Fibroblast of gingiva (primary cell): ENCODE measurements at regions not wholly inside any gene's neighbourhood (a gene's known extent, or its start where the extent isn't known, plus 50 kb on each side); places are given as distances from the start of the nearest gene placed in this dataset.
A peak's percentile ranks its signal among the peaks of the same experiment; 100 is the strongest.
"Not testable (repeated sequence)": the region's sequence is repeated elsewhere in the genome, so short reads cannot be mapped to it uniquely, and the experiment has no call there.

Source experiments
- DNase-seq: peaks from one replicate; pipeline ENCODE4 v3.0.0-alpha.2; 2011; ENCODE audit warnings: low read depth

GRCh38 chr11:60592601-60593000, 77.4 kb downstream of the MS4A13 start:
- no peak for DNase-seq

GRCh38 chr11:60594998-60595642, 79.9 kb downstream of the MS4A13 start:
- no peak for DNase-seq

GRCh38 chr11:60607483-60607882, 91.9 kb upstream of the MS4A8 start:
- no peak for DNase-seq

GRCh38 chr11:60609632-60610031, 89.8 kb upstream of the MS4A8 start:
- DNase-seq: no peak

- DNase-seq: no peak
Measured at GRCh38 chr11:60610702-60611101, 88.7 kb upstream of the MS4A8 start.

GRCh38 chr11:60615497-60615896, 83.9 kb upstream of the MS4A8 start:
- DNase-seq: no peak

- not testable (repeated sequence) for DNase-seq
Measured at GRCh38 chr11:60621940-60622339, 77.5 kb upstream of the MS4A8 start.

- not testable (repeated sequence) for DNase-seq
Measured at GRCh38 chr11:60622776-60623175, 76.6 kb upstream of the MS4A8 start.

GRCh38 chr11:60625262-60625661, 74.2 kb upstream of the MS4A8 start:
- DNase-seq: peak; percentile 32

GRCh38 chr11:60629399-60629798, 70.0 kb upstream of the MS4A8 start:
- no peak for DNase-seq

GRCh38 chr11:60631944-60632343, 67.5 kb upstream of the MS4A8 start:
- DNase-seq: no peak

- no peak for DNase-seq
Measured at GRCh38 chr11:60633645-60634044, 65.8 kb upstream of the MS4A8 start.

- no peak for DNase-seq
Measured at GRCh38 chr11:60634126-60634525, 65.3 kb upstream of the MS4A8 start.

GRCh38 chr11:60641940-60642339, 57.5 kb upstream of the MS4A8 start:
- DNase-seq: no peak

GRCh38 chr11:60647087-60647486, 52.3 kb upstream of the MS4A8 start:
- DNase-seq: no peak
